NCI-H345 (cell line): ENCODE measurements at regions not wholly inside any gene's neighbourhood (a gene's known extent, or its start where the extent isn't known, plus 50 kb on each side); places are given as distances from the start of the nearest gene placed in this dataset.
"Not testable (repeated sequence)": the region's sequence is repeated elsewhere in the genome, so short reads cannot be mapped to it uniquely, and the experiment has no call there.

ENCODE experiments used
- DNase-seq: peaks from one replicate; lab custom pipeline; 2025; lab: John Stamatoyannopoulos, UW

DNA sequence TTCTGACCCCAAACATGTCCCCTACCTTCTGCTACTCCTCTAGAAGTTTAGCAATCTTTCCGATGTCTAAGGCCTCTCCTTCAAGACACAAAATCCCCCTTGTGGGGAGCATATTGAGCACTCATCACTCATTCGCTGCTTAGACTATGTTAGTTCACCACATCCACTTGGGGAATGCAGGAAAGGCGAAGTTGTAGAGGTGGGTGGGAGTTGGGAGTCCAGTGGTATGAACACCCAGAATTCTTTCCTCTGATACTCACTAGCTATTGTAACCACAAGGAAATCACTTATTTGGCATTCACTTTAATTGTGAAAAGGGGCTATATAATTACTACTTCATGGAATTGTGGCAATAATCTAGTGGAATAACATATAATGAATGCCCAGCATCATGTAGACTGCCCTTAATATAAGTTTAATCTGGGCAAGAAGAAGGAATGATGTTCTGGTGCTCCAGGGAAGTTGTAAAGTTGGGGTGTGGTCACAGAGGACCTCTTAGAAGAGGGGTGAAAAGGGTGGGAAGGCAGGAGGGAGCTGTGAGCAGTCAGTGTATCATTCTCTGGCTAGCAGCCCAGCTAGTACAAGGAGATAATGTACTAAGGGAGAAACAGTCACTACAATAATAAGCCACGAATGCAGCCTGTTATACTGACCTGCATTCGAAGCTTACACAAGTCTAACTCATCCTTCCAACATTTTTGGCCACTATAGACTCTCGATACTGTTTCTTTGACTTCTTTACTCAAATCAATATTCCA, 468.2 kb upstream of the DIPK2B start:
- DNase-seq: peak; percentile 0

DNA sequence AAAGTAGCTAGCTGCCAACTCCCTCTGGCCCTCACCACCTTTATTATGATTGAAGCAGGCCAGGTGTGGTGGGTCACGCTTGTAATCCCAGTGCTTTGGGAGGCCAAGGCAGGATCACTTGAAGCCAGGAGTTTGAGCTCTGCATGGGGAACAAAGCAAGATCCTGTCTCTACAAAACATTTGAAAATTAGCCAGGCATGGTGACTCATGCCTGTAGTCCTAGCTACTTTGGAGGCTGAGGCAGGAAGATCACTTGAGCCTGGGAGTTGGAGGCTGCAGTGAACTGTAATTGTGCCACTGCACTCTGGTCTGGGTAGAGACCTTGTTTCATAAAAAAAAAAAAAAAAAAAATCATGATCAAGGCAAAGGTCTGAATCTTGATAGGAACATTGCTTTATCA, 467.0 kb upstream of the DIPK2B start:
- DNase-seq: no peak

DNA sequence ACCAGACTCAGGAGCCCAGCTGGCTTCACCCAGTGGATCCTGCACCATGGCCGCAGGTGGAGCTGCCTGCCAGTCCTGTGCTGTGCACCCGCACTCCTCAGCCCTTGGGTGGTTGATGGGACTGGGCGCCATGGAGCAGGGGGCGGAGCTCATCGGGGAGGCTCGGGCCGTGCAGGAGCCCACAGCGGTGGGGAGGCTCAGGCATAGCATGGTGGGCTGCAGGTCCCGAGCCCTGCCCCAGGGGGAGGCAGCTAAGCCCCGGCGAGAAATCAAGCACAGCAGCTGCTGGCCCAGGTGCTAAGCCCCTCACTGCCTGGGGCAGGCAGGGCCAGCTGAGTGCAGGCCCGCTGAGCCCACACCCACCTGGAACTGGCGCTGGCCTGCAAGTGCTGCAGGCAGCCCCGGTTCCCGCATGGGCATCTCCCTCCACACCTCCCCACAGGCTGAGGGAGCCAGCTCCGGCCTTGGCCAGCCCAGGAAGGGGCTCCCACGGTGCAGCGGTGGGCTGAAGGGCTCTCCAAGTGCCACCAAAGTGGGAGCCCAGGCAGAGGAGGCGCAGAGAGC, 464.1 kb upstream of the DIPK2B start:
- no peak for DNase-seq

DNA sequence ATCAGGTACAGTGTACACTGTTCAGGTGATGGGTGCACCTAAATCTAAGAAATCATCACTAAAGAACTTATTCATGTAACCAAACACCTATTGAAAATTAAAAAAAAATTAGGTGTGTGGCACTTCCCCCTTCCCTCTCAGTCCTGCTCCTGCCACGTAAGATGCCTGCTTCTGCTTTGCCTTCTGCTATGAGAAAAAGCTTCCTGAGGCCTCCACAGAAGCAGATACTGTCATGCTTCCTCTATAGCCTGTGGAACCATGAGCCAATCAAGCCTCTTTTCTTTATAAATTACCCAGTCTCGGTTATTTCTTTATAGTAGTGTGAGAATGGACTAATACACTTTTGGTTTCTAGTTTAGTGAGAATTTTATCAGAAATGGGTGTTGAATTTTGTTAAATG, 459.8 kb upstream of the DIPK2B start:
- DNase-seq: no peak

DNA sequence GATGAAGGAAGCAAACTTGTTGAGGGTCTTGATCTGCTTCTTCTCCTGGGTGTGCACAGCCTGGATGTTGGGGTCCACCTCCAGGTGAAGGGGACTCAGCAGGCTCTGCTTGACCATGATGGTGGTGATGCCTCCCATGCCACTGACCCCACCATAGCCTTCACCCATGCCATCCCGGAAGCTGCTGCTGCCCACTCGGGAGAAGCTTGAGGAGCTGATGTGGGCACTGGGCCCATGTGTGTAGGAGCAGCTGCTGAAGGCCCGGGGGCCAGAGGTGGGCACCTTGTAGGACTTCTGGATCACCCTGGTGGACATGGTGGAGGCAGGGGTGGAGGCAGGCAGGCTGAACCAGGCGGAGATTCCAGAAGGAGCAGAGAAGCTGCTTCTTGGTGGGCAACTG, 432.7 kb upstream of the DIPK2B start:
- no peak for DNase-seq

DNA sequence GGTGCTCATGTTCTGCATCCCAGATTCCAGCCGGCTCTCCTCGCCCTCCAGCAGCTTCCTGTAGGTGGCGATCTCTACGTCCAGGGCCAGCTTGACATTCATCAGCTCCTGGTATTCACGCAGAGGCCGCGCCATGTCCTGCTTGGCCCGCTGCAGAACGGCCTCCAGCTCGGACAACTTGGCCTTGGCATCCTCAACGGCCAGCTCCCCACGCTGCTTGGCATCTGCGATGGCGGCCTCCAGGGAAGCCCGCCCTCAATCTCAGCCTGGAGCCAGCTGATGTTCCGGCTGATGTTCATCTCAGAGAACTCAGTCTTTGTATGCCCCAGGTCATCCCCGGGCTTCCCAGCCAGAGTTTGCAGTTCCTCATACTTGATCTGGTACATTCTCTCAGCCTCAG, 431.8 kb upstream of the DIPK2B start:
- DNase-seq: no peak

DNA sequence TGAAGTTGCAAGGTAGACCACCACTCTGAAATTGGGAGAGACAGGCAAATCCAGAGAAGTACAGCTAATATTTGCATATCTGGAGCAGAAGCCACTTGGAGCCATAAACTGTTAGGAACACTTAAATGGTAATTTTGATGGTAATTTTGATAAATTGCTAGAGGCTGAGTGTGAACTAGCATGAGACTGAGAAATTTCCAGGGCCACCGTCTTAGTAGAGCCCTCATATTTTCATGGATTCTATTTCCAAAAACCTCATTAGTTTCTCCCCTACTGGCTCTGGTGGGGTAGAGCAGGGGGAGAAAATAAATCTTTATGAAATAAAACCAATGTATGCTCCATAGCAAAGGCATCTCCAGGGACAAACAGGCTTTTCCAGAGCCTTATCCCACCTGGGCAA, 429.4 kb upstream of the DIPK2B start:
- no peak for DNase-seq

DNA sequence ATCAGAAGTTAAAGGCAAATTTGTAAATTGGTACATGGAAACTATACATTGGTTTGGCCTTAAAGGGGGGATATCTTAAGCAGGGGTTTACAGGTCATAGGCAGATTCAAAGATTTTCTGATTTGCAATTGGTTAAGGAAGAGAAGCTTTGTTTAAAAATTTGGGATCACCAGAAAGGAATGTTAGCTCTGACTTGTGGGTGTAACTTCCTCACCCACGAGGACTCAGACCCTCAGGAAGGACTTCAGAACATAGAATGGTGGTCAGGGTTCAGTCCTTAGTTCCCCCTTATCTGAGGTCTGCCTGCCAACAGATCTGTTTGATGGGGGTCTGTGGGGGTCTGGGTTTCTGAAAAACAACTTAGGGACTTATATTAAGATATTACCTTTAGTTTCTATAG, 427.4 kb upstream of the DIPK2B start:
- no peak for DNase-seq

DNA sequence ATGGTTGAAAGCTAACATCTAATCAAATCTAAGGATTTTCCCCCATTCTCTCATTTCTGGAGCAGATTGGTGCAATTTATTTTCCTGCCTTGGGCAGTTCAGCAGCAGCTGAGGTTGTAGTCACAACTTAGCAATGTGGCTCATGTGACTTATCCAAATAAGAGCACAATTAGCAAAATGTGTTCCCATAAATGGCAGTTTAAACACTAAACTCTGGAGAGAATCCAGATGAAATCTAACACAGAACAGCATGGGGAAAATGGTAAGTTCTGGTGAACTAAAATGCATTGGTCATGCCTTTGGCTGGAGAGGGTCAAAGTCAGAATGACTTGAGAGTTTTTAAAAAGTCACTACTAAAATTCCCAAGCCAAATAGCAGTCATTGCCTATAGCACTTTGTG, 422.6 kb upstream of the DIPK2B start:
- DNase-seq: no peak

DNA sequence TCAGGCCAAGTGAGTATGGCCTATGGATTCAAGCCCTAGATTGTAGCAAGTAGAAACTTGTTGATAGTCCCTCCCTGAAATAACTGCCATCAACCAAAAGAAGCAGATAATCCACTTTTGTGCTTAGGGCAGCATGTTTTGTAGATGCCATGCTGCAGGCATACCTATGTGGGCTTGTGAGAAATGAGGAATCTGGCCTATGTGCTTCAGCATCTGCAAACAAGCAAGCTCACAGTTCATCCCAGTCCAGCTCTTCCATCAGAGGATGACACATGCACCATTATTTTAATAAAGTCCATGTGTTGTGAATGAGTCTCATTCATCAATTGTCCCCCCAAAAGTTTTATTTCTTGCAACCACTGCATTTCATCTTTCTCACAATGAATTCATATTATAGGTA, 421.9 kb upstream of the DIPK2B start:
- DNase-seq: no peak

DNA sequence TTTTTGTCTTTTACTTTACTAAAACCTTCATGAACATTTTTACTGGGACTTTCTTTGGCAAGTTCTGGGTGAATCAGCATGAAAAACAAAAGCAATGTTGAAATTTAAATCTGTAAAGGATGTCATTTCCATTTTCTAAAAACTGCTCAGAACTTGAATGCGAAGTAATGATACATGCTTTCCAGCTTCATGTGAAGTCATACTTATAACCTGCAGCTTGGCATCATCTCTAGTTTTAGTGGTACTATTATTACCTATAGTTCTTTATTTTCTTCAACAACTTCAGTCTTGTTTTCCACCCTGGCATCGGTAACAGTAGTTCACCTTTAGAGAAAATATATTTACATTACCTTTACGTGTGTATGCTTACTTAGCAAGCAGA, 421.4 kb upstream of the DIPK2B start:
- no peak for DNase-seq

DNA sequence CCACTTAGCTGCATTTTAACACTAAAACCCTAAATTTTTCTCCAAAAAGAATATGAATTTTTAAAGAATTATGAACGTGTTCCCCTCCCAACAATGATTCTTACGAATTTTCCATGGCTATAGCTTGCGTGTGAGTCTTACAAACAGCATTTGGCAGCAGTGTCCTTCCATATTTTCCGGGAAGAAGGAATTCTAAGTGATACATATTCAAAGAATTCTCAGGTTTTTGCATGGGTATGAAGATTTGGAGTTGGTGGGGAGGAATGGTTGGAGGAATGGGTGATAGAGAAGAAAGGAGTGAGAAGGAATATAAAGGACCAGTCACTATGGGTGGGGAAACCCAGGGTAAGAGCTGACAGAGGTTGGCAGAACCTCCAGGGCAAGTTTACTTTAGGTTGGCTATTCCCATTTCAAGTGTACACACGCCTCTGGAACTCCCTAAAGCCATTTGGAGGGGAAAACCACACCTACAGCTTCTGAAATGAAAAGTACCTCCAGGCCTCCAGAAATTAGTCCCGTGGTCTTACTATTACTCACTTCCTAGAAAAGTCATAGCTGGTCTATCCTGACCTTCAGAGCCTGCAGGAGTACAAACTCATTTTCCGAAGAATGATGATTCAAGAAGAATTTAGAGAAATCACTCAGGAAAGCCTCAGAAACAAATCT, 420.8 kb upstream of the DIPK2B start:
- no peak for DNase-seq

DNA sequence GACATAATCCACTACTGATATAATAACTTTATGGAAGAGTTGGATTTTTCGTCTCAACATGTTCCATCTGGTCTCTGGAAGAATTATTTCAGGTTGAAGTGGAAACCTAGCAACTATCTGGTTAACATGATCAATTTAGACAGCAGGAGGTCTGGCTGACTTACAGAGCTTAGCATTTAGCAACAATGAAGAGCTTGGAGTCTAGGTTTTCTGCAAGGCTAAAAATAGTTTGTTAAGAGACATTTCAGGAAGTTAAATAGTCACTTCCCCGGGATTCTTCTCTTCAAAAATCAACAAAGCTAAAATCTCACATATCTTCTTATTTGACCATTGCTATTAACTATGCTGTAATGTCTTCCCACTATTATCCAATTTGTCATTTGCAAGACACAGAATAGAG, 418.6 kb upstream of the DIPK2B start:
- DNase-seq: no peak

DNA sequence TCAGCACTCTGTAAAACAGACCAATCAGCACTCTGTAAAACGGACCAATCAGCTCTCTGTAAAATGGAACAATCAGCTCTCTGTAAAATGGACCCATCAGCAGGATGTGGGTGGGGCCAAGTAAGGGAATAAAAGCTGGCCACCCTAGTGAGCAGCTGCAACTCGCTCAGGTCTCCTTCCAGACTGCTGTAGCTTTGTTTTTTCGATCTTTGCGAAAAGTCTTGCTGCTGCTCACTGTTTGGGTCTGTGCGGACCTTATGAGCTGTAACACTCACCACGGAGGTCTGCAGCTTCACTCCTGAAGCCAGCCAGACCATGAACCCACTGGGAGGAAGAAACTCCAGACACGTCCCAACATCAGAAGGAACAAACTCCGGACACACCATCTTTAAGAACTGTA, 414.9 kb upstream of the DIPK2B start:
- not testable (repeated sequence) for DNase-seq

DNA sequence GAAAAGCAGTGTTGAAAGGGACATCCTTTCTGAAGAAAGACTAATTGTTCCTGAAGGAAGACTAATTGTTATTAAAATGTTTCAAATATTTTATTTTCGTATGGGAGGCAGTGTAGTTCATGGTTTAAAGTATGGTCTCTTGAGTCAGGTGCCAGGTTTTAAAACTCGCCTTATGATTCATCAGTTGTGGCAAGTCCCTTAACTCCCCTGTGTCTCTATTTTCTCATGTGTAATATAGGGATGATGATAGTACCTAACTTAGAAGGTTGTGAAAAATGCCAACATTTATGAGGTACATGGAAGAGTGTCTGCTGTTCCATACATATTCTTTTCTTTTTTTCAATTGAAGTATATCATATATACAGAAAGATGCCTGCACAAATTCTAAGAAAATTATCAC, 414.2 kb upstream of the DIPK2B start:
- no peak for DNase-seq

DNA sequence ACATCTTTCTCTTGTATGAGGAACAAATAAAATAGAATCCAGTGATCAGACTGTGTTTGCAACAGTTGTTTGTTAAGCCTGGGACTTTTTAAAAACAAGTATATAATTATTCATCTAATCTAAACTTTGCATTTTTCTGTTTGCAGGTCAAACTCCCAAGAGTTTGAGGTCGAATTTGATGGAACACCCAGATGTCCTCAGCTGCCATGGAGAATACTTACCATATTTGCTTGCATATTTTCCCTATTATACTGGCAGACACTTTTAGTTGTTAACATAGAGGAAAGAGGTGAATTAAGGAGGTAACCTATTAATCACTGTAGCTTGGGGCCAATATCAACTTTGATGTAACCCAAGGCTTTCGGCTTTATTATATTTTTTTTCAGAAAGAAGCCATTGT, 401.5 kb upstream of the DIPK2B start:
- no peak for DNase-seq

DNA sequence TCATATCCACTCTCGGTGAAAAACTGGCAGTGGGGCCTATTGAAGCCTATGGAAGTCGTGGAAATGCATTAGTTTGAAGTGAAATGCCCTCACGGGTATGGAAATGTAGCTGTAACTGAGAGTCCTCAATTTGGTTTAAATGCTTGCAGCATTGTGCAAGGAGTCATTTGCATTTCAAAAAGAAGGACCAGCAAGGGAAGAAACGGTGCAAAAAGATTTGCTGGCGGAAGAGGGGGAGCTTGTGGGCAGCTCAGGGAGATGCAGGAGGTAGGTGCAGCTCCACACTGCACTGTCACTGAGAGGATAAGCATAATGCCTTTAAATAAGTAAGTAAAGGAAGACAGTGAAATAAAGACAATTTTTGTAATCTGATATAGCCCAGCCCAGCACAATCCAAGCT, 400.4 kb upstream of the DIPK2B start:
- DNase-seq: no peak

DNA sequence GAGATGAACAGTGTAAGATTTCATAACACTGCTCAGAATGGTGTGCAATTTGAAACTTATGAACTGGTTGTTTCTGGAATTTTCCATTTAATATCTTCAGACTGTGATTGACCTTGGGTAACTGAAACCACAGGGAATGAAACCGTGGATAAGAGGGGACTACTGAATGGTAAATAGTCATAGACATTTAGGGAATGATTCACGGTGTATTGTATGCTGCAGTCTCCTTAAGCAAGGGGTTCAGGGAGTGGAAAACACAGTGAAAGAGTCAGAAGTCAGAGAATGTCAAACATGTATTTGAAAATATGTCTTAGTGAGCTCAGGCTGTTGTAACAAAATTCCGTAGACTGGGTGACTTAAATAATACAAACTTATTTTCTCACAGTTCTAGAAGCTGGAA, 398.2 kb upstream of the DIPK2B start:
- no peak for DNase-seq

DNA sequence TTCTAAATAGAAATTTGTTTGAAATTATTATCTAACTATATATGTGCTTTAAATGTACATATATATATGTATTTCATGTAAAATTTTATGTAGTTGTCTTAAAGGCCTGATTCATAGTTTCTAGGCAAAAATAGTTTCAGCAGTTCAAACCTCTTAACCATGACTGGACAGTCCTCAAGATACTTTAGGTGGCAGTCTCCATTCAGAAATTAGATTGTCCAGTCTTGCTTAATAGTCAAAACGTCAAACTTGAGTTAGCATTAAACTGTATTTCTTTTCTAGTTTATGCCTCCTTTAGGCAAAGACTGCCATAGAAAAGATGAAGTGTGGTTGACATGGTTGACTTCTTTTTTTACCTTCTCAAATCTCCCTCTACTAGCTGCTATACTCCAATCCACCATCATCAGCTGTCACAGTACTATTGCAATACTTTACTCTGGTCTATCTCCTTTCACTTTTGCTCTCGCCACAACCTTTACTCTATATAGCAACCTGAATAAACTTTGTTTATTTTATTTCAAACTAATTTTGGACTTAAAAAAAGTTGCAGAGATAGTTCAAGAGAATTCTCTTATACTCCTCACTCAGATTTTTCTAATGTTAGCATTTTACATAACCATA, 395.6 kb upstream of the DIPK2B start:
- no peak for DNase-seq

DNA sequence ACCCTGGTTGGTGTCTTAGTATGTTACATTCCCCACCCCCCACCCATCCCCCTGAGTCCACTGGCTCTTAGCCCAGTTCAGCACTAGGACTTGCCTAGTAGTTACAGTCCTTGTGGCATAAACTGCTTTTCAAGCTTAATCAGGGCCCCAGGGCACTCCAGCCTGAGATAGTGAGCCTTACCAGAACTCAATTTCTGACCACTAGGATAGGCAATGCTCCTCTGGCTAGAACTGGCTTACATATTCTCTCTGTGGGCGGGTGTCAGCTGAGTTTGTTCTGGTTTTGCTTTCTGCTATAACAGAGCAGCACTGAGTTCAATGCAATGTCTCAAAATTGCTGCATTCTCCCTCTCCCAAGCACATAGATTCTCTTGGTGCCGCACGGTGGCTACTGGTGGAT, 391.4 kb upstream of the DIPK2B start:
- DNase-seq: no peak

DNA sequence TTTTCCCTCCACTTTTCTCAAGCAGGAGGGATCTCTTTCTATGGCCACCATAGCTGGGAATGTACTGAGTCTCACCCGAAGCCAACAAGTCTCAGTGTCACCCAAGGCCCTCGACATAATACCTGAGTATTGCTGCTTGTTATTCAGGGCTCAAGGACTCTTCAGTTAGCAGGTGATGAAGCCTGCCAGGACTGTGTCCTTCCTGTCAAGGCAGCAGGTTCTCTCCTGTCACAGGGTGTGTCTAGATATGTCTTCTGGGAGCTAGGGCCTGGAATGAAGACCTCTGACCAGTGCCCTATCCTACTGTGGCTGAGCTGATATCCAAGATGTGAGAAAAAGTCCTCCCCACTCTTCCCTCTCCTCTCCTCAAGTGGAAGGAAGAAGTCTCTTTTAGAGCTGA, 391.0 kb upstream of the DIPK2B start:
- DNase-seq: peak; percentile 1

DNA sequence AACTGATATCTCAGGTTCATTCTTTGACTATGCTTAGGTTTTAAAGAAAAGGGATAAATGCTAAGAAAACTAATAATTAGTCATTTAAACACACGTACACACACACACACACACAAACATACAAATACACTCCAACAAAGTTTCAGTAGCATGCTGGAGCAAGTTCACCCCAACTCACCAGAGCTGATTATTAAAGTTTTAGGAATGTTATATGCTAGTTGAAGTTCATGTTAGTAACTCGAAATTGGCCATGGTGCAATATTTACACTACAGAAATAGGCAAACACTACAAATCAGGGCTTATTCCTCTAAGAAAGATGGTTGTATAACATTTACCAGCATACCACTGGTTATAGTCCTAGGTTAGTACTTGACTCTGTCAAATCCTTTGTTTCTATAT, 384.0 kb upstream of the DIPK2B start:
- DNase-seq: no peak

DNA sequence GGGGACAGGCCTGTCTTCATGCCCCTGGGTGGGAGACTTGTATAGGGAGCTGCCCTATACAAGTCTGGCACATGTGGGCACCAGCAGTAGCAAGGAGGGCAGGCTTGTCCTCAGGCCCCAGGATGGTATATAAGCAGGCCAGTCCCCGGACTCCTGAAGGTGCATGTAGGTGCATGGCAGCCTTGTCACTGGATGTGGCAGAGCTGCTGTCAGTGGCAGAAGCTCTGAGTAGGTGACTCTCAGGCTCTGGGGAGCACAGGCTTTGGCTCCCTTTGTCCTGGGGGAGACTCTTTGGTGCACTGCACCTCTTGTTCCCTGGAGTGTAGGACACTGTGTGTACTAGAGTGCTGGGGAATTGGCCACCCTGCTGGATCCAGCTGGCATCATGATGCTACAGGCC, 376.7 kb upstream of the DIPK2B start:
- DNase-seq: no peak
